ENCODE measurements at regions not wholly inside any gene's neighbourhood (a gene's known extent, or its start where the extent isn't known, plus 50 kb on each side); places are given as distances from the start of the nearest gene placed in this dataset.

DNA sequence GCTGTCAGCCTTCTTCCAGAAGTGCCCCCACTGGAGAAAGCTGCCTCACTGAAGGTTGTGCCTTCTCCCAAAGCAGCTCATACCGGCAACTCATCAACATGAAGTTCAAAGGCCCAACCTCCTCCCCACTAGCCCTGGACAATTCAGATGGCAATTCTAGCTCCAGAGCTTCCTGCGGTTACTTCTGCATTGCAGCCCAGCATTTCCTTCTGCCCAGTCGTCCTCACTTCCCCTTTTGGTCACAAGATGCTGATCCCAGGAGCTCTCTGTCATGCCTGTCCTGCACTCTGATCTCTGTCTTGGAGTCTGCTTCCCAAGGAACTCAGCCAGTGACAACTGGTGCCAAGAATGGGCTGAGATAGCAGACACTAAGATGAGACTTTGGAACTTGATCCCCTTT is 178.2 kb upstream of the SOX9 start:
- no peak for DNase-seq (ENCODE audit: low spot score)
- intact Hi-C loops (cut with DNase I) = no loop called here
- no peak overlapping the region for H3K27ac ChIP-seq
- H3K9me3 ChIP-seq = no peaks in the 10 kb centered on the region
- TF ChIP-seq POLR2AphosphoS5 (IDR thresholded peaks at IDR 0.05) = no peak
- TF ChIP-seq, protein P1, sequence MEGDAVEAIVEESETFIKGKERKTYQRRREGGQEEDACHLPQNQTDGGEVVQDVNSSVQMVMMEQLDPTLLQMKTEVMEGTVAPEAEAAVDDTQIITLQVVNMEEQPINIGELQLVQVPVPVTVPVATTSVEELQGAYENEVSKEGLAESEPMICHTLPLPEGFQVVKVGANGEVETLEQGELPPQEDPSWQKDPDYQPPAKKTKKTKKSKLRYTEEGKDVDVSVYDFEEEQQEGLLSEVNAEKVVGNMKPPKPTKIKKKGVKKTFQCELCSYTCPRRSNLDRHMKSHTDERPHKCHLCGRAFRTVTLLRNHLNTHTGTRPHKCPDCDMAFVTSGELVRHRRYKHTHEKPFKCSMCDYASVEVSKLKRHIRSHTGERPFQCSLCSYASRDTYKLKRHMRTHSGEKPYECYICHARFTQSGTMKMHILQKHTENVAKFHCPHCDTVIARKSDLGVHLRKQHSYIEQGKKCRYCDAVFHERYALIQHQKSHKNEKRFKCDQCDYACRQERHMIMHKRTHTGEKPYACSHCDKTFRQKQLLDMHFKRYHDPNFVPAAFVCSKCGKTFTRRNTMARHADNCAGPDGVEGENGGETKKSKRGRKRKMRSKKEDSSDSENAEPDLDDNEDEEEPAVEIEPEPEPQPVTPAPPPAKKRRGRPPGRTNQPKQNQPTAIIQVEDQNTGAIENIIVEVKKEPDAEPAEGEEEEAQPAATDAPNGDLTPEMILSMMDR (IDR thresholded peaks at IDR 0.05) = no peak
- no peak for TF ChIP-seq POLR2A (IDR thresholded peaks at IDR 0.05)
- 51% methylated on average over 3 of the region's 3 CpGs for WGBS
- H3K36me3 ChIP-seq = no peaks in the 10 kb centered on the region
- H3K4me1 ChIP-seq (replicated peaks) = peaks cover 4% of the 10 kb centered on the region
- H3K27me3 ChIP-seq (replicated peaks; ENCODE audit: insufficient read depth) = no peaks in the 10 kb centered on the region
- no peak overlapping the region for H3K4me3 ChIP-seq

DNA sequence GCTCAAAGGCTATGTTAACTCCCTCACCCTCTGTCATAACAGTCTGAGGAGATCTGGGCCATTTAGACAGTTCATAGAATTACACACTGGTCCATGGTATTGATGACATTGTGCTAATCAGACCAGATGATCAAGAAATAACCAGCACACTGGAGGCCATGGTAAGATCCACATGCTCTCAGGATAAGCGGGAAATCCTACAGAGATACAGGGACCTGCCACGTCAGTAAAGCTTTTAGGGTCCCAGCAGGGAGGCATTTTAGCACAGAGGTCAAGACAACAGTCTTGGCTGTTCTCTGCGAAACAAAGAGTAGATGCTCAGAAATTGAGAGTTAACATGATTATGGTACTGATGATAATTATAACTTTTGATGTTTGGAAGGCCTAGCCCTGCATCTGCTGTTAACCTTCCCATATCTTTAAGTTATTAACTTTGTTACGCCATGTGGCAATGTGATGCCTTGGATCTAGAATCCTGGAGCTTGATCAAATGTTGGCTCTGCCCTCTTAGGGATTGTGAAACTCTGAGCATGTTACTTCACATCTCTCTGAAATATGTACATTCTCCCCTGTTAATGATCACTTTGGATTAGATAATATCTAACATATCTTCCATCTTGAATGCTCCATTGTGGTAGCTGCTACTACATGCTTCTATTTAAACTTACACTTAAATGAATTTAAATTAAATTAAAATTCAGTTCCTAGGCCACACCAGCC is 172.0 kb upstream of the SOX9 start:
- peak; percentile 9 for DNase-seq (ENCODE audit: low spot score)
- Histone ChIP-seq H3K27ac (no peak overlapping the region), H3K9me3 (no peaks in the 10 kb centered on the region), H3K4me1 (replicated peaks) (no peaks in the 10 kb centered on the region), H3K27me3 (replicated peaks; ENCODE audit: insufficient read depth) (no peaks in the 10 kb centered on the region), H3K4me3 (no peak overlapping the region), H3K36me3 (no peaks in the 10 kb centered on the region)
- intact Hi-C loops (cut with DNase I) = no loop called here
- WGBS = 86% methylated on average over 4 of the region's 4 CpGs
- TF ChIP-seq, protein P1 (IDR thresholded peaks at IDR 0.05) = no peak
- TF ChIP-seq POLR2A (IDR thresholded peaks at IDR 0.05) = no peak
- peak; percentile 44 for TF ChIP-seq POLR2AphosphoS5 (IDR thresholded peaks at IDR 0.05)

DNA sequence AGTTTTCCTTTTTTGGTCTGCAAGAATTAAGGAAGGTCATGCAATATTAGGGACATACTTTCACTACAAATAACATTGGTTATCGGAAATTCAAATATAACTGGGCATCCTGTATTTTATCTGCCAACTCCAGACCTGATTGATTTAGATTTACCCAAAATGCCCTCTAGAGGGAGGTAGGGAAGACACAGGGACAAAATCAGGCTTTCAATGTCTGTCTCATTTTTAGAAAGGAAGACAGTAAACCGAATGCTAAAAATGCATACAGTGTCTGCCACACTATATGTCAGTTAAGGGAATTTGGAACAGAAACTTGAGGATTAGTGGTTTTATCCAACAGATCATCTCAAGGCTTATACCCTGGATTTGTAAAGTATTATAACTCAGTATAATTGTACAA is 161.7 kb upstream of the SOX9 start:
- Histone ChIP-seq H3K36me3 (no peaks in the 10 kb centered on the region), H3K4me3 (no peak overlapping the region), H3K9me3 (no peaks in the 10 kb centered on the region), H3K27me3 (replicated peaks; ENCODE audit: insufficient read depth) (no peaks in the 10 kb centered on the region), H3K4me1 (replicated peaks) (no peaks in the 10 kb centered on the region), H3K27ac (no peak overlapping the region)
- TF ChIP-seq POLR2AphosphoS5 (IDR thresholded peaks at IDR 0.05) = no peak
- no peak for TF ChIP-seq POLR2A (IDR thresholded peaks at IDR 0.05)
- TF ChIP-seq, protein P1 (IDR thresholded peaks at IDR 0.05) = no peak
- WGBS = 89% methylated on average over 2 of the region's 2 CpGs
- intact Hi-C loops (cut with DNase I) = no loop called here
- no peak for DNase-seq (ENCODE audit: low spot score)

DNA sequence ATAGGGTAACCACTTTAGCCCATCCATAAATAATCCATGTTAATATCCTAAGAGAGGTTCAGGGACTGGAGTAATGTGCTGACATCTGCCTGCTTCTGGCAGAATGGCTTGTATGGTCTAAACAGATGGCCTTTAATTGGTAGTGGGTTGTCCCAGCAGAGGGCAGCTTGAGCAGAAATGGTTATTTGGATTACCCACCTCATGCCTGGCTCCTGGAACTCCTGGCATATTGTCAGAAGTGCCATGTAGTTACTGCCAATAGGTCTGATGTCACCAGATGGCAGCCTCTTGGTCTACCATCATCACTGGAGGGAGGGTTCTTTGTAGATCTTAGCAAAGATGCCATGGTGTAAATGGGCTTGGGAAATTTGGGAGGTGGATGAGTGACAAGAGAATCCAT is 157.5 kb upstream of the SOX9 start:
- Histone ChIP-seq H3K27ac (no peak overlapping the region), H3K27me3 (replicated peaks; ENCODE audit: insufficient read depth) (no peaks in the 10 kb centered on the region), H3K4me1 (replicated peaks) (no peaks in the 10 kb centered on the region), H3K36me3 (no peaks in the 10 kb centered on the region), H3K9me3 (no peaks in the 10 kb centered on the region), H3K4me3 (no peak overlapping the region)
- intact Hi-C loops (cut with DNase I) = no loop called here
- no peak for DNase-seq (ENCODE audit: low spot score)
- TF ChIP-seq POLR2AphosphoS5 (IDR thresholded peaks at IDR 0.05) (no peak), POLR2A (IDR thresholded peaks at IDR 0.05) (no peak)
- TF ChIP-seq, protein P1 (IDR thresholded peaks at IDR 0.05) = no peak

DNA sequence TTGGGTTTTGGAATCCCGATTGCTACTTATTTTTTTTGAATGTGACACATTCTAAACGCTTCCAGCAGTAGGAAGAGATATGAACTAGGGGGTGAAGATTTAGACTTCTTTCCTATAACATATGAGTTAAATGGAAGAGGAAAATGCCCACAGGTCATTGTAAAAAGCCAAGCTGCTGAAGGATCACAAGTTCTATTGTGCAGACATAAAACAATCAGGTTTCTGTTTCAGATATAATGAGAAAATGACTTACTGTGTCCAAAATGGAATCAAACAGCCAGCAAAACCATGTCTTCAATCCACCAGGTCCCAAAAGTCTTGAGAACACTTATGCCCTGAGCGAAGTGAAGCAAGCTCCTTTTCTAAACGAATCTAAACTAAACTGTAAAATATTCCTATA is 157.0 kb upstream of the SOX9 start:
- WGBS = 85% methylated on average over 4 of the region's 4 CpGs
- DNase-seq (ENCODE audit: low spot score) = no peak
- no peaks in the 10 kb centered on the region for H3K36me3 ChIP-seq
- TF ChIP-seq POLR2A (IDR thresholded peaks at IDR 0.05) (no peak), POLR2AphosphoS5 (IDR thresholded peaks at IDR 0.05) (no peak)
- TF ChIP-seq, protein P1 (IDR thresholded peaks at IDR 0.05) = no peak
- H3K4me3 ChIP-seq = no peak overlapping the region
- H3K27ac ChIP-seq = no peak overlapping the region
- H3K4me1 ChIP-seq (replicated peaks) = no peaks in the 10 kb centered on the region
- H3K9me3 ChIP-seq = no peaks in the 10 kb centered on the region
- H3K27me3 ChIP-seq (replicated peaks; ENCODE audit: insufficient read depth) = no peaks in the 10 kb centered on the region
- intact Hi-C loops (cut with DNase I) = no loop called here
